ENCODE measurements at regions not wholly inside any gene's neighbourhood (a gene's known extent, or its start where the extent isn't known, plus 50 kb on each side); places are given as distances from the start of the nearest gene placed in this dataset.

DNA sequence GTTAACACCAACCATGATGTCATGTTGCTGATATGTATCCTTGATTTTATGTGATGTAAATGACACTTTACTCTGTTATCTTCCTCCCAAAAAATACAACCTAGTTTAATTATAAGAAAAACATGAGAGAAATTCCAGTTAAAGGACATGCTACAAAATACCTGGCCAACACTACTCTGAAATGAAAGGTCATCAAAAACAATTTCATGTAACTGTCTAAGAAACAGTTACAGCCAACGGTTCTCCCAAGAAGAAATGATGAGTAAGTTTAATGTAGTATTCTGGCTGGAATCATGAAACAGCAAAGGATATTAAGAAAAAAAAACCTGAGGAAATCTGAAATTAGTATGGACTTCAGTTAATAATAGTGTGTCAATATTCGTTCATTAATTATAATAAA lies 653.3 kb upstream of the FOXG1 start:
- TF ChIP-seq, protein P1, sequence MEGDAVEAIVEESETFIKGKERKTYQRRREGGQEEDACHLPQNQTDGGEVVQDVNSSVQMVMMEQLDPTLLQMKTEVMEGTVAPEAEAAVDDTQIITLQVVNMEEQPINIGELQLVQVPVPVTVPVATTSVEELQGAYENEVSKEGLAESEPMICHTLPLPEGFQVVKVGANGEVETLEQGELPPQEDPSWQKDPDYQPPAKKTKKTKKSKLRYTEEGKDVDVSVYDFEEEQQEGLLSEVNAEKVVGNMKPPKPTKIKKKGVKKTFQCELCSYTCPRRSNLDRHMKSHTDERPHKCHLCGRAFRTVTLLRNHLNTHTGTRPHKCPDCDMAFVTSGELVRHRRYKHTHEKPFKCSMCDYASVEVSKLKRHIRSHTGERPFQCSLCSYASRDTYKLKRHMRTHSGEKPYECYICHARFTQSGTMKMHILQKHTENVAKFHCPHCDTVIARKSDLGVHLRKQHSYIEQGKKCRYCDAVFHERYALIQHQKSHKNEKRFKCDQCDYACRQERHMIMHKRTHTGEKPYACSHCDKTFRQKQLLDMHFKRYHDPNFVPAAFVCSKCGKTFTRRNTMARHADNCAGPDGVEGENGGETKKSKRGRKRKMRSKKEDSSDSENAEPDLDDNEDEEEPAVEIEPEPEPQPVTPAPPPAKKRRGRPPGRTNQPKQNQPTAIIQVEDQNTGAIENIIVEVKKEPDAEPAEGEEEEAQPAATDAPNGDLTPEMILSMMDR (IDR thresholded peaks at IDR 0.05), result no peak
- no peak for TF ChIP-seq POLR2A (IDR thresholded peaks at IDR 0.05)

All from heart left ventricle (tissue), 13 donors.